Subcutaneous abdominal adipose tissue (tissue), 5 donors: ENCODE measurements at regions not wholly inside any gene's neighbourhood (a gene's known extent, or its start where the extent isn't known, plus 50 kb on each side); places are given as distances from the start of the nearest gene placed in this dataset.
"Not testable (repeated sequence)": the region's sequence is repeated elsewhere in the genome, so short reads cannot be mapped to it uniquely, and the experiment has no call there.

Source experiments
- H3K27ac ChIP-seq: one replicate; pipeline ENCODE4 v1.7.0; 2013; ENCODE audit warnings: low read depth, mild to moderate bottlenecking, inconsistent platforms, low read length, moderate library complexity
- H3K27me3 ChIP-seq, 5 donors: one replicate each; pipeline ENCODE4 v1.7.0; 2013; ENCODE audit warnings: low read length in 5 of 5, inconsistent platforms in 1 of 5; ENCODE audit not compliant: control insufficient read depth in 5 of 5, insufficient read depth in 4 of 5
- H3K36me3 ChIP-seq, 5 donors: one replicate each; pipeline ENCODE4 v1.7.0; 2013; ENCODE audit warnings: low read length in 5 of 5; ENCODE audit not compliant: control insufficient read depth in 5 of 5, insufficient read depth in 5 of 5
- H3K4me1 ChIP-seq, 5 donors: one replicate each; pipeline ENCODE4 v1.7.0; 2013; ENCODE audit warnings: low read length in 5 of 5, mild to moderate bottlenecking in 3 of 5, moderate library complexity in 1 of 5; ENCODE audit not compliant: control insufficient read depth in 5 of 5, insufficient read depth in 5 of 5
- H3K4me3 ChIP-seq, 5 donors: one replicate each; pipeline ENCODE4 v1.7.0; 2013; ENCODE audit warnings: low read length in 5 of 5, low read depth in 1 of 5
- H3K9ac ChIP-seq, 5 donors: one replicate each; pipeline ENCODE4 v1.7.0; 2013; ENCODE audit warnings: low read length in 5 of 5, mild to moderate bottlenecking in 4 of 5, moderate library complexity in 3 of 5
- H3K9me3 ChIP-seq, 5 donors: one replicate each; pipeline ENCODE4 v1.7.0; 2013; ENCODE audit warnings: low read length in 5 of 5; ENCODE audit not compliant: control insufficient read depth in 5 of 5
- donor health status: healthy.
- donor health status: healthy.
- donor health status: healthy.
- donor health status: healthy.
- donor health status: healthy.

DNA sequence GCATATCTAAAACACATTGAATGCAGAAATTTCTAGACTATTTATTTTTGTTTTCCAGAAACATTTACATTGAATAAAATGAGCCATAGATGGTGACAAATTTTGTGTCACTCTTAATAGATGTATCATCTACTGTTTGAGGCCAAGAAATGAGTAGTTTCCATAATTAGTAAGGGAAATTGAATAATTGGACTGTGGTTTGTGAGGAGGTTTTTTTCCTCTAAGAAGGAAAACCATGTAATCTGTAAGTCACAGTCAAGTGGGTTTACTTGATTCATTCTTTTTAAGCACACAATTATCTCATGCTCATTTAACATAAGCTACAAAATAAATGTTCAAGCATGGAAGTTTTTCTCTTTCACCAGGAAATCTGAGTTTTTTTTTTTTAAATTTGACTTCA lies 876.4 kb downstream of the NR2F1-AS1 start:
- H3K9me3 ChIP-seq = no peaks in the 10 kb centered on the region
- H3K27ac ChIP-seq = no peak overlapping the region
- H3K4me3 ChIP-seq = no peak overlapping the region
- H3K4me1 ChIP-seq = no peaks in the 10 kb centered on the region
- no peak overlapping the region for H3K9ac ChIP-seq
- no peaks in the 10 kb centered on the region for H3K27me3 ChIP-seq
- no peaks in the 10 kb centered on the region for H3K36me3 ChIP-seq

DNA sequence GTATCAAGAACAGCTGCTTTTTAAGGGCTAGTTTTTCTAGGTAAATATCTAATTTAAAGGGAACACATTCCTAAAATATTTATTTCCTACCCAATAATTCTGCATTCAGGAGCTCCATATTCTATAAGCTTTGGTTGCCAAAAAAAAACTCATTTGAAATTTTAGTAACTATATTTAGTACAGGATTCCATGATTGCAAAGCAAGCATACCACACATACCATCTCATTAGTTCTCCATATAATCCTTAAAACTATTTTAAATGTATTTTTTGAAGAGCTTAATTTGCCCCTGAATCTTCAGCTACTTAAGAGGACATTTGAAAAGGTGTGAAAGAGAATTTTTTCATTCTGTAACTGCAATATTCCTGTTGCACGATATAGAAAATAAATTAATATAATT lies 877.0 kb downstream of the NR2F1-AS1 start:
- no peaks in the 10 kb centered on the region for H3K27me3 ChIP-seq
- no peaks in the 10 kb centered on the region for H3K36me3 ChIP-seq
- no peak overlapping the region for H3K9ac ChIP-seq
- H3K4me1 ChIP-seq = no peaks in the 10 kb centered on the region
- no peak overlapping the region for H3K27ac ChIP-seq
- H3K4me3 ChIP-seq = no peak overlapping the region
- H3K9me3 ChIP-seq = no peaks in the 10 kb centered on the region

DNA sequence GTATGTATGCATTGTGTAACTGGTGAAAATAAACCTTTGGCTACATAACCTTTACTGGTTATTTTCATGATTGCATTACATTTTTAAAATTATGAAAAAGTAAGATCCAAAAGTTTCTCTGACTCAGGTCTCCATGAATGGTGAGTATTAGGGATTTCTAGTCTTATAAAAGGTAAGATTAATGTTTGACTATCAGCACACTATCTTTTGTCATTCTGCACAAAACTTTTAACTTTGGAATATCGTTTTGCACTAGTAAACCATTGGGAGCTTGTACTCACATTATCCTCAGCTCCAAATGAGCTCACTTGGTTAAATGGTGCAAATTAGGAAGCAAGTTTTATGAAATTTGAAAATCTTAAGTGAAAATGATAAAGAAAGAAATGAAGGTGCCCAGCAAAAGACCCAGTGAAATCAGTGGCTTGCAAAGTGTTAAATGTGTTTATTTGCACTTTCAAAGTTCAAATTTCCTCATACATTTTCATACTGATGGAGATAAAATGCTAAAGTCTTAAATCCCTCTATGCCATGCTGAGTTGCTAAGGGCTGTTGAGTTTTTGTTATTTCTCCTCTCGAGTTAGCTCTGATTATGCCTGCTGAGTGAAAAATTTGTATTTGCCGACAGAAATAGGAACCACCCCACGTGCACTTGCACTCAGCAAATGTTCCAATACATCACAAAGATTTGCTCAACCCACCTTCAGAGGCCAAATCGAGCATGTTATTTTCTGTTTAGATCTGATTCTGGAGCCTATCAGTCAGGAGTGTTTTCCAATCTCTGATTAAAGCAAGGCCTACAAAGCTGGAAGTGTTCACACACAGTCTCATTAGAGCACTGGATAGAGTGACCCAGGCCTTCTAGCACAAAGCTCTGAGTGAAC lies 885.7 kb downstream of the NR2F1-AS1 start:
- Histone ChIP-seq H3K27ac (no peak overlapping the region), H3K27me3 (no peaks in the 10 kb centered on the region), H3K4me1 (no peaks in the 10 kb centered on the region)

GRCh38 chr5:92694067-92694466 lies 887.0 kb downstream of the NR2F1-AS1 start:
- Histone ChIP-seq H3K36me3 (no peaks in the 10 kb centered on the region), H3K4me3 (no peak overlapping the region), H3K27ac (no peak overlapping the region), H3K4me1 (no peaks in the 10 kb centered on the region), H3K27me3 (no peaks in the 10 kb centered on the region), H3K9me3 (no peaks in the 10 kb centered on the region), H3K9ac (no peak overlapping the region)

More for the DNA sequence above, 885.7 kb downstream of the NR2F1-AS1 start:
- H3K36me3 ChIP-seq = no peaks in the 10 kb centered on the region
- H3K9me3 ChIP-seq = no peaks in the 10 kb centered on the region
- H3K9ac ChIP-seq = no peak overlapping the region
- H3K4me3 ChIP-seq = no peak overlapping the region

GRCh38 chr5:92691955-92692354 lies 889.1 kb downstream of the NR2F1-AS1 start:
- H3K36me3 ChIP-seq, H3K4me1 ChIP-seq, H3K27ac ChIP-seq, H3K9me3 ChIP-seq, H3K9ac ChIP-seq, H3K4me3 ChIP-seq, H3K27me3 ChIP-seq: not testable (repeated sequence)

DNA sequence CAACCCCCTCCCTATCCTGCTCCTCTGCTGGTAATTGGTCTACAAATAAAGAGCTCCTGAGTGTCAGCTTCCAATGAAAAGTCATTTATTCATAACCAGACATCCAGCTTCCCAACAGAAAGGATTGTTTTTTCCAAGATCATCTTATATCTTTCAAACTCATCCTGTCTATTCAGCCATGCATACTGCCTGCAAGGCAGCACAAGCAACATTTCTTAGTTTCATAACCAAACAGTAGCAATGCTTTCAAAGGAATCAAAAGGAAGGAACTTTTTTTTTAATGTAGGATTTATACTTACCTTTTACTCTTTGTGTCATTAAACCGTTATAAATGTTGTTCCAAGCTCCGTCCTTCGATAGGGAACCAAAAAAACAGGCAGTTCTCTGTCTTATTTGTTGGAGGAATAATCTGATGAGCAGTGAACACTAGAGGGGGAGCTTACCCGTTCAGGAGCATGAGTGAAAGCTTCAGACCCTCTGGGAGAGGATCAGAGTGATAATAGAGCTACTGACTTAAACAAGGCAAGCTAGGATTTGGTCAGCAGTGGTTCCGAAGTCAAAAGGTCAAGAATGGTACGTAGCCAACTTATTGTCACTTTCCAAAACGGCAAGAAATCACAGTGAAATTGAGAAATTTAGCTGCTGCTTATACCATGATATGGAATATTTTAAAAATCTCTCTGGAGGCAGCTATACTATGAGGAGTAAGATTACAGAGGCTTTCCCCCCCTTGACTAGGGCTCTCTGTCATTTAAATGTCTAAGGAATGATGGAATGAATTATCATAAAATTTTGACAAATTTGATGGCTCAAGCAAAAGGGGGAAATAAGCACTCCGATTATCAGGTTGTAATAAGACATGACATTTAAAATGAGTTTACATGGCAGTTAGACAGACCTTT lies 892.9 kb downstream of the NR2F1-AS1 start:
- no peaks in the 10 kb centered on the region for H3K9me3 ChIP-seq
- H3K36me3 ChIP-seq = no peaks in the 10 kb centered on the region
- H3K4me1 ChIP-seq = peaks cover 0 to 4% (median 0%) of the 10 kb centered on the region in 5 donors
- H3K9ac ChIP-seq = no peak overlapping the region
- no peak overlapping the region for H3K4me3 ChIP-seq
- no peak overlapping the region for H3K27ac ChIP-seq
- H3K27me3 ChIP-seq = no peaks in the 10 kb centered on the region

GRCh38 chr5:92678640-92679039 lies 902.4 kb downstream of the NR2F1-AS1 start:
- H3K36me3 ChIP-seq = no peaks in the 10 kb centered on the region
- H3K4me3 ChIP-seq = no peak overlapping the region
- no peak overlapping the region for H3K27ac ChIP-seq
- no peaks in the 10 kb centered on the region for H3K9me3 ChIP-seq
- no peak overlapping the region for H3K9ac ChIP-seq
- no peaks in the 10 kb centered on the region for H3K27me3 ChIP-seq
- H3K4me1 ChIP-seq = no peaks in the 10 kb centered on the region

GRCh38 chr5:92676215-92677165 lies 904.5 kb downstream of the NR2F1-AS1 start:
- Histone ChIP-seq H3K27me3 (no peaks in the 10 kb centered on the region), H3K27ac (no peak overlapping the region), H3K9me3 (no peaks in the 10 kb centered on the region), H3K4me1 (no peaks in the 10 kb centered on the region), H3K9ac (no peak overlapping the region), H3K4me3 (no peak overlapping the region), H3K36me3 (no peaks in the 10 kb centered on the region)

DNA sequence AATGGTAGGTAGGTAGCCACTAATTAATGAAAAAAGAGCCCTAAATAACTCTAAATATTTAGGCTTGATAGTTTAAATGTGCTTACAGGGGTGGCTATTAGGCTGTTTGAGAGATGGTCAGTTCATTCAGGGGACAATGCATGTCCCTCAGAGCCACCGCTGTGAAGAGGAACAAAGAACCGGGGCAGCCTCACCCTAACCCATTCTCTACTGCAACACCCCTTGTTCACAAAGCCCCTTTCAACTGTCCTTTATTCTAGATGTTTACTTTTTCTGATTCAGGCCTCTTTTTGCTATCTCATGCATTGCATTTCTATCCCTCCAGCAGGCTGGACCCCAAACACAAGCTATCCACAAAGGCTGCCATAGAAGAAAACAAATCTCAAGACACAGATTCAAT lies 906.7 kb downstream of the NR2F1-AS1 start:
- Histone ChIP-seq H3K4me1 (no peaks in the 10 kb centered on the region), H3K4me3 (no peak overlapping the region), H3K27me3 (no peaks in the 10 kb centered on the region), H3K36me3 (no peaks in the 10 kb centered on the region), H3K9ac (no peak overlapping the region), H3K27ac (no peak overlapping the region), H3K9me3 (no peaks in the 10 kb centered on the region)
